ENCODE measurements at regions not wholly inside any gene's neighbourhood (a gene's known extent, or its start where the extent isn't known, plus 50 kb on each side); places are given as distances from the start of the nearest gene placed in this dataset.

DNA sequence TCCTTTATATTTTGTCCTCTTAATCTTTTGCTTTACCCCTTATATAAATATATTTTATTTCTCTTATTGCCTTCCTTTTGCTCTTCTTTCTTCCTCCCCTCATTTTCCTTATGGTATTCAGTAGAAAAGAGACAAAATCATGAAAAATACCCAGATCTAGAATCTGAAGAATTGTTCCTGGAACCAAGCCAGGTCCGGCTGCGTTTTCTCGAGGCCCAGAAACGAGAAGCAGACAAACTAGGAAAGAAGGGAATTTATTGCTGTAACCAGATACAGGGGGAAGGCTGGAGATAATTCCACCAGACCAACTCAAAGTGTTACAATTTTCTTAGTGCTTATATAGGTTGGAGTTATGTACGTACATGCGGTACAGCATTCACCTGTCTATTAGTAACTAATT lies 328.7 kb downstream of the GABRG1 start:
- no peak for DNase-seq (ENCODE audit: low read depth)

DNA sequence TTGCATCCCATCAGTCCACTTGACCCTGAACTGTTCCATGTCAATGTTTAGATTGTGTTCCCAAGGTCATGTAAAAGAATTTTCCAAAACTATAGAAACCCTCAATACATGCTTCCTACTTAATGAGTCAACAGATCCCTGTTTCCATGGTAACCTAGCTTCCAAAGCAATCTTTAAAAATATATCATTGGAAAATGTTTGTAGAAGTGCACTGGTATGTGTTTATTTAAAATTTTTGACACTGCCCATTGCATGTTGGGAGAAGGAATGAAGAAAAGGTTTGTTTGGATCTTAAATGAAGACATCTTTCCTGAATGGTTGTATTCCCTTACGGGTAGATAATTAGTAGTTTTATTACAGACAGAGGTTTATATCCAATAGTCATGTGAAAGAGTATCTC lies 345.3 kb downstream of the GABRG1 start:
- DNase-seq (ENCODE audit: low read depth), result no peak

DNA sequence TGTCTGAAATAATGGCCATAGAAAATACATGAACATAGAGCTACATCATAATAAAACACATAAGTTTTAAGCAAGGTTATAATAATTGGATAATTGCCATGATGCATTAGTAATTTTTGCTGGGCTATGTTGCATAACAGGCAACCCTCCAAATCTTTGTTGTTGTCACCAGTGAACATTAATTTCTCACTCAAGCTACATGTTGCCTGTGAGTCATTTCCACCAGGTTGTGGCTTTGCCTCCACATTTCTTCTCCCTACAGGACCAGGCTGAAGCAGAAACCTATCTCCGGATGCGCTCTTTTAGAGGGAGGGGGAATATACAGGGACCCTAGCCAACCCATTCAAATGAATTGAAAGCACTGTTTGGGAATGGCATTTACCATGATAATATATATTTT lies 347.7 kb downstream of the GABRG1 start:
- DNase-seq (ENCODE audit: low read depth), result peak; percentile 28

DNA sequence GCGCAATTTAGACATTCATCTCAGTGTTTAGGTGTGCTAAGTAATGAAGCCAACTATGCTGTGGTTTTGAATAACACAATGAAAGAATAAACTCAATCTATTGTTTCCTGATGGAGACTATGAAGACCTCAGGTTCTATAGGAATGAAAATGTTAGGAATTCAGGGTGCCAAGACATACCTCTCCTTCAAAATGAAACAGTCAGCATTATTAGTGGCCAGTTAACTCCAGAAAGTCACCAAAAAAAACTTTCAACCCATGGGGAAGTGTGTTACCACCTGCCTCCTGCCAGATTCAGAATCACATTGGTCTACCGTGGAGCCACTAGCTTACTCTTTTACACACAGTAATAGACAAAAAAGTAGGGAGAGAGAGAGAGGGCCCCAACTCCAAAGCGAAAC lies 352.9 kb downstream of the GABRG1 start:
- no peak for DNase-seq (ENCODE audit: low read depth)

DNA sequence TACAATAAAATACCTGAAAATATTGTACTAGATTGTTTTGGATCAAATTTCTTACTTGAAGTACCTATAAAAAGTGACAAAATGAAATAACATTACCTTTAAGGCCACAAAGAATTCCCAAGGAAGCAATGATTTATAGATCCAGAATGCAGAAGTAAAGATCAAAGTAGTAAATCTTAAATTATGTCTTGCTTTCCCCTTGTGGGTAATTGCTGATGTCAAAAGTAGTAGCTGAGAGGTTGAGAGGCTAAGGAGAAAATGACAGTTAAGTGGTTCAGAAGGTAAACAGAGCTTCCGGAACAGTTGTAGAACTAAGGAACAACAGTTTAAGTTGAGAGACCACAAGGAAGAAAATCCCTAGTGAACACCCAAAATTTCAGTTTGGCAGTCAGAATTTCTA lies 358.3 kb downstream of the GABRG1 start:
- no peak for DNase-seq (ENCODE audit: low read depth)

DNA sequence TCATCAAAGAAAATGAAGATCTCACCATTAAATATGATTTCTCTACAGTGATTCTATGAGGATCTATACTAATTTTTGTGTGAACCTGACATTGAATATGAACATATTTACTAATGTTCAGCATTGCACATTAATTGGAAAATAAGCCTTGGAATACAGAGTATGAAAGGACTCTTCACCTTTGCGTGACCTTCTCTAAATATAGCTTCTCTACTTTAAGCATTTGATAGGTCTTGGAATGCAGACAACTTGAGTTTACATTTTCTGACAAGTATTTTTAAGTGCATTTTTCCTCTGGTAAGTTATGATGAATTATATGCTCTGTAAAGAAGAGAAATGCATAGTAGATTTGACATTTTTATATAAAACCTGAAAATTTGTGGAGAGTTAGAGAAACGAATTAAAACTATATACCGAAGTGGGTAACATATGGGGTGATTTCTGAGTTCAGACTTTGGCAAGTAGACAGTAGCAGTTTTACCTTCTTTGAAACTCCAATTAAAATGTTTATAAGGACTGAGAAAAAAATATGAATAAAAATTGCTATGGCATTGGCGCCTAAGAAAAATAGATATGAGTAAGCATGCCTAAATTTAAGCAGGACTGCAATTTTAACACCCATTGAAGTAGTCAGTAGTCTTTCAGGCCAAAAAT lies 371.9 kb downstream of the GABRG1 start:
- DNase-seq (ENCODE audit: low read depth), result no peak

DNA sequence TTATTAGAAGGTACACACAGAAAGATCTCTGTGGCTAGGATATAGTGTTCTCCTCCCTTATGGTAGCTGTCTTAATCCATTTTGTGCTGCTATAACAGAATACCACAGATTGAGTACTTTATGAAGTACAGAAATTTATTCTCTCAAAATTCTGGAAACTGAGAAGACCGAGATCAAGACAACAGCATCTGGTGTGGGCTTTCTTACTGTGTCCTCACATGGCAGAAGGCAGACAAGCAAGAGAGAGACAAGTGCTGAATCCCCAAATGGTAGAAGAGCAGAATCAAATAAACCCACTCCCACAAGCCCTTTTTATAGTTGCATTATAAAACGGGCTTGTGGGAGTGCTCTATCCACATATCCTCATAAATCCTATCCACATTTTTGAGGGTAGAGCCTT lies 373.1 kb downstream of the GABRG1 start:
- no peak for DNase-seq (ENCODE audit: low read depth)

DNA sequence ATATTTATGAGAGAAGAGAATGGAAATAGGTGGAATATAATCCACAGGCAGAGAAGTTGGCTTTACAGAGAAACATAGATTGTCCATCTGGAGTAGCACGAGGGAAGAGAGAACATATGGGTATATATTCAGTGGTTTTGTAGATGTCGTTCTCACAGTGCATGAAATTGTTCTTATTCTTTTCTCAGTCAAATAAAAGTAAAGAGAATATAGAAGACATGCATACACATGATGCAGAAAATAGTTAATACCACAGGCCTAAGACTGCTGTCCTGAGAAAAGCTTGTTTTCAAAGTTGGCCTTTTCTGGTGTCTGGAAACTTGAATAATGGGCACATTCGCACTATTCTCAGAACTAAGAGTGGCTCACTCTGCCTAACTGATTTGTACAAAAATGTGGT lies 378.1 kb downstream of the GABRG1 start:
- DNase-seq (ENCODE audit: low read depth), result no peak

DNA sequence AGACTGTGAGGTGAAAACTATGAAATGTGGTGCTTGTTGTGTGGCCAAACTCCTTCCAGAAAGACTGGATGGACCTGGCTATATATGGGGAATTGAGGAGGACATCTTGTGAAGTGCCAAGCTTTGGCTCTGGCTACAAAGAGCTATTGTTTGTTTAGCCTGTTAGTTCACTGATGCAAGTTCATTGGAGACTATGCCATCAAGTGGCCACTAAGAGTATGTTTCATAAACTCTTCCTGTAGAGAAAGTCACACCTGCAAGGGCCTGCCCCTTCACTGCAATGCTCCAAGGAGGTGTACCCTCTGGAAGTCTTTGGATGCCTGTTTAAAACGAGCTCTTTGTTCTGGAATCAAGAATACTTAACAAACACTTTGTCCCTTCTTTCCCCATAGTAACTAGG lies 382.0 kb downstream of the GABRG1 start:
- DNase-seq (ENCODE audit: low read depth), result peak; percentile 28

DNA sequence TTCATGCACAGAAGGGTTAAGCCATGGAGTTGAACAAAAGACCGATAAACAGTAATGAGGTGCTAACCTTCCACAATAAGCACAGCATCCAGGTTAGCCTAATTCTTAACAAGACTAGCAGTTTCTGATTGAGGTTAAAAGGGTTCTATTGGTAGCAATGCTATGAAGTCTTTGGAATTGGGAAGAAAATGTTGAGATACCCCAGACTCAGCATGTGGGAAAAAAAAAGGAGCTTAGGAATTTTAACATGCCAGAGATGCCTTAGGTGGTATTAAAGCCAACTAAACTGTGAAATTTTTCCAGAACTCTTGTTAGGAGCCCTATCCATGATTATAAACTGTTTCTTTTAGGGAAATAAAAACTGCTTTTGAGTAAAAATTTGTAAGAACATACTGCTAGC lies 391.7 kb downstream of the GABRG1 start:
- DNase-seq (ENCODE audit: low read depth), result no peak

DNA sequence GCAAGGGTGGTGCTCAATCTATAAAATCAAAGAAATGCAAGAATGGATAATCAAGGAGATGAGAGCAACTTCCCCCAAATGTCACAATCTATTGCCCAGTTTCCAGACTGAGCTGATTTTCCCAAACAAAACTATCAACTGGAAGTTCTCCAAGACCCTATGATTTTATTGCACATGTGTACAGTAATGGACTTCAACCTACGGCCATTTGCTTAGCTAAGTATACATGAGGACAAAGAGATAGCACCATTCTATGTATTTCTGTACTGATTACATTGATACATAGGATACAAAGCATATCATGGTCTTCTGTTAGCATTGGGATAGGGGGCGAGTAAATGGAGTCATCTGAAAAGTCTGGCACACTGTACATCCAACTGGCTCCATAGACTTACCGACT lies 407.8 kb downstream of the GABRG1 start:
- DNase-seq (ENCODE audit: low read depth), result no peak

DNA sequence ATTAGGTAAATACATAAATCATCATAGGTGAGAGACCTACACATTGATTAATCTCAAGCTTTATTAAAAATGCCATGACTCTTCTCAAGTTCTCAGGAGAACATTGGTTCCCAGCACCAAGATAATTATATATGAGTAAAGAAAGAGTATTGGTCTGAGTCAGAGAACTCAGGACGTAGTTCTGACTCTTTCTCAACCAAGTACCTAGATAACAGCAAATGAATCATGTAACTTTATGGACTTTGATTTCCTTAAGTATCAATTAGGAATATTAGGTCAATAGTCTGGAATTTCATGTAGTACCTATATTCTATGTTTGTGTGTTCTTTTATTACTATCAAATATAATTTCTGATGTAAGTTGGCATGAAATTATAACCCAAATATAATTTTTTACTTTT lies 409.9 kb downstream of the GABRG1 start:
- DNase-seq (ENCODE audit: low read depth), result no peak

DNA sequence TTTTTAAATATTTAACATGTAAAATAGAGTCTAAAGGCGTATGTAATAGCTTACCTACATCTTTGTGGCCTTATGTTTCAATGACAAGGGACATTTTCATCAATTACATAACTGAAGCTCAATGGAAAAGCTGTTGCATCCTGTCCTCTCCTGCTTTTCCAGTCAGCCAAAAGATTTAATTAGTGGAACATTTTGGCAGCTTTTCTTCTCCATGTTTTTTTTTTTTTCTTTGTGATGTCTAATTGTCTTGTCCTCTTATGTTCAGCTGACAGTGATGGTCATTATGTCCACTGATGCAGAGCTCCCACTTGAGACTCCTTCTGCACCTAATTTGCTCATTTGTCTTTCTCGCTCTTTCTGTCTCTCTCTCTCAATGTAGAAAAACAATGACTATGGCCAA lies 422.2 kb downstream of the GABRG1 start:
- no peak for DNase-seq (ENCODE audit: low read depth)

DNA sequence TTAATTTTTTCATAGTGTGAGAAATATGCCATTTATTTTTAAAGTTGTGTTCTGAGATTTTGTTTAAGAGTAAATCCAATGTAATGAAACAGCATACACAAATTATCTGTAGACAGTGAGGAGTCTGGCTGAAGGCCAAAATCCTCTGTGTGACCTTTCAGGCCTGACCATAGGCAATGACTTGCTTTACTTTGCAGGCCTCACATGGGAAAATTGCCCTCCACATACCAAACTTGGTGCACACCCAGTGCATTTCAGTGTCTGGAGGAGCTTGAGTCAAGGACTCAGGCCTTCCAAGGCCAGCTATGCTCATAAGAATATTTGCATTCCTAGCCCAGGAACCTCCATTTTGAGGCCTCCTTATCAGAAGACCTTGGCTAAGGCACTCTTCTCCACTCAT lies 430.1 kb downstream of the GABRG1 start:
- DNase-seq (ENCODE audit: low read depth), result peak; percentile 17

DNA sequence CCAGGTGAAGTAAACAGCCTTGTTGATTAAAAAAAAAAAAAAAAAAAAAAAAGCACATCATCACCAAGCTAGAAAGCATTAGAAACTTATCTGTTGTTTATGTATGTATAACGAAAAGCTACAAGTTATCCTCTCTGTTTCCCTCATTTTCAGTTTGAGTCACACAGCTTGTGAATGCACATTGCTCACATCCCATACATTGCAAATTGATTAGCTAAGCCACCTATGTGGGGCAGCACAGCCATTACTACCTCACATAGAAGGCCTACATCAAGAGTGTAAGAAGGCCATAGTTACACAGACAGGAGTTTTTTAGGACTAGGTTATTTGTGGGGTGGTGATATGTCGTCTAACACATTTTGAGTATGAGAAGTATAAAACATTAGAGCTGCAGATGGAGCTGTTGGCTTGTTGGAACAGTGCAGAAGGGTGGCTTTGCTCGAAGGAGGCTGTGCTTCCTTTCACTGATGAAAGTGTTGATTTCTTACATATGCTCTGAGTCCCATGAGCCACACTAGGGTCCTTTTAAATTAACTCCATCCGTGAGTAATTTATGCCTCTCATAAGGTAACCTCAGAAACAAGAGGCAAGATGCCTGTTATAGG lies 431.6 kb downstream of the GABRG1 start:
- no peak for DNase-seq (ENCODE audit: low read depth)

DNA sequence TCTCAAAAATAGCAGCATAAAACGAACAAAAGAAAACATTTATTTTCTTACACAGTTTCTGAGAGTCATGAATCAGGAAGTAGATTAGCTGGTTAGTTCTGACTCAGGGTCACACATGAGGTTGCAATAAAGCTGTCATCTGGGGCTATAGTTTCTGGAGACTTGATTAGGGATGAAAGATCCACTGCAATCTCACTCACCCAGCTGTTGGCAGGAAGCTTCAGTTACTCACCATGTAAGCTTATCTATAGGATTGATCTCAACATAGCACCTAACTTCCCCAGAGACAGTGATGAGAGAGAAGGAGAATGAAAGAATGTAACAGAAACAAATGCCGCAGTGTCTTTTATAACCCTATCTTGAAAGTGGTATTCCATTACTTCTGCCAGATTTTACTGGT lies 435.5 kb downstream of the GABRG1 start:
- DNase-seq (ENCODE audit: low read depth), result no peak

DNA sequence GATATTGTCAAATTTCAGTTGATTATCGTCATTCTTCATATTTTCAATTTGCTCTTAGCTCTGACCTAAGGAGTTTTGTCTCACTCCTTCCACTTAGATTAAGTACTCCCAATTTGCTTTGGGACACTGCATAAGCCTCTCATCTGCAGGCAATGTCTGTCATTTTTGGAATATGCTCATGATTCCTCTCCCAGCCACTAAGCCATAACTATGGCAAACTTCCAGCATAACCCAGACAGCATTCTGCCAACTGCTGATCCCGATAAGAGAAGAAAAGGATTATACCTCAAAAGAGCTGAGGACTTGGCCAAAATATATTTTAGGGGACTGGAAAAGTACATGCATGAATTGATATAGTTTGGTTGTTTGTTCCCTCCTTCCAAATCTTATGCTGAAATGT lies 444.4 kb downstream of the GABRG1 start:
- DNase-seq (ENCODE audit: low read depth), result no peak

DNA sequence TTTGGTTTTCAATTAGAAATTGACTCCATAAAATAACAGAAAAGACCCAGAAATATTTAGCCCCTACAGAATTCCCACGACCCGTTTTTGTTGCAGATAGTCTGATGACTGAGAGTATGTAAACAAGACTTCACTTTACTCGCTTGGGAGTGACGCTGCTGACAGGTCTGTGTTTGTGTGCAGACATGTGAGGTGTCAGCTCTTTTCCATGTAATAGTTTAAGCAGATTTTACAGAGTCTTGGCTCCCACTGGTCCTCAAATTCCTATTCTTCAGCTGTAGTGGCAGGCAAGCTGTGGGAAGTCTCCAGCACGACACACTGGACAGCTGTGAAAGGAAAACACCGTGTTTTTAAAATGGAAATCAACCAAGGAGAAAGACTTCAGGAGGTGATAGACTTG lies 455.7 kb downstream of the GABRG1 start:
- DNase-seq (ENCODE audit: low read depth), result no peak

DNA sequence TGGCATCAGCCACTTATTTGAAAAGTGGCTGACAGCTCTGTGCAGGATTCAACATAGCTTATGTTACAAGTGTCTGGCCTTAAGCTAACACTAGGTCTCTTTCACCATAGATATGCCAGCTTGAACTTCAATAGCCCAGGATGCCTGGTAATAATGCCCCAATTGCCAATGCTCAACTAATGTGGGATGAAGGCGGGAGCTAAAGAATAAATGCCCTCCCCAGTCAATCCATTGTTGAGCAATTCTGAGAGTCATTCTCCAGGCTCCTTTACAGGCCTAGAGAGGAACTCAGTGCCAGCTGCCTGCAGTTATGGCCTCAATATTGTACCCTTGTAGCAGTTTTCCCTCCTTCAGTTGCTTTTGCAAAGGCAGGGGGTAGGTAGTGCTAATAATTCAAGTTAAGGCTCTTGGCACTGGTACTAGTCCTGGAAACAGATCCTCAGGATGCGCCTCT lies 460.2 kb downstream of the GABRG1 start:
- no peak for DNase-seq (ENCODE audit: low read depth)

DNA sequence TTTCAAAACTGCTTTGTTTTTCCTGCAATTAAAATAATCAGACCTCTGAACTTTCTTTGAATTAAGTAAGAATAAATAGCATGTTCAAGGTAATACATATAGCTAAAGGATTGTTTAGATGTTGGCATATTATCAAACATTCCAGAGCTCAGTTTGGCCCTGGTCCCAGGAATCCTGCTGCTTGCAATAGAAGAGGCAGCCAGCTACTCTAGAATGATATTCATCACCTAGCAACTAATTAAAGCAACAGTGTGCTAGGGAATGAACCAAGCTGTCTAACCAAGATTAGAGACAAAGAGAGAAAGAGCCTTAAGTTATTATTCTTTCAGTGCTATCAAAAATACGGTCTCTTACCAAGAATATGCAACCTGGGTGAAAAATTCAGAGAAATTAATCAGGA lies 460.9 kb downstream of the GABRG1 start:
- peak; percentile 74 for DNase-seq (ENCODE audit: low read depth)

DNA sequence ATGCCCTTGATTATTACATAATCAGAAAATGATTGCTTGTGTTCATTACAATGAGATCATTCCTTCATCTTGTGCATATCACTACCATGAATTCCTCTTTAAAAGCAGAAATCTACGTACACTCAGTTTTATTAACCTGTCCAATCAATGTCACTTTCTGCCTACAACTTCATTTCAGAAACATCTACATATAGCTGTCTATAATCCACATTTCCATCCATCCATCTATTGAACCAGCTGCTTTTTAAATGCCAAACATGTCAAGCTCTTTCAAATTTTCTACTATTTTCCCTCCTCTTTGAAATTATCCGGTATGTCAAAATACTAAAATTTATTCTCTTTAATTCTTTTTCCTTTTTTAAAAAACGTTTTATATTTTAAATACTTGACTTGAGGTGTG lies 462.0 kb downstream of the GABRG1 start:
- DNase-seq (ENCODE audit: low read depth), result no peak

DNA sequence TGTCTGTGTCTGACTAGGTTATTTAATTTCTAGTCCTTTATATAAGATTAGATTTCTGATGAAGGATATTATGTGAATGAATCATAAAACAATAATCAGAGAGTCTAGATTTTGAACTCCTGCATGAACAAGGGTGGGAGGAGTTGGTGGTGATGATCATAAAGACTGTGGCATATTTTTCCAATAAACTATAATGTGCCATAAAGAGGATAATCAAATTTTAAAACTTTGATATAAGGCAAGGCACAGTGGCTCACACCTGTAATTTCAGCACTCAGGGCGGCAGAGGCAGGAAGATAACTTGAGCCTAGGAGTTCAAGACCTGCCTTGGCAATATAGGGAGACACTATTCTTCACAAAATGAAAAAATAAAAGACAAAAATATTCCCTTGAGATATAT lies 473.3 kb downstream of the GABRG1 start:
- DNase-seq (ENCODE audit: low read depth), result no peak

DNA sequence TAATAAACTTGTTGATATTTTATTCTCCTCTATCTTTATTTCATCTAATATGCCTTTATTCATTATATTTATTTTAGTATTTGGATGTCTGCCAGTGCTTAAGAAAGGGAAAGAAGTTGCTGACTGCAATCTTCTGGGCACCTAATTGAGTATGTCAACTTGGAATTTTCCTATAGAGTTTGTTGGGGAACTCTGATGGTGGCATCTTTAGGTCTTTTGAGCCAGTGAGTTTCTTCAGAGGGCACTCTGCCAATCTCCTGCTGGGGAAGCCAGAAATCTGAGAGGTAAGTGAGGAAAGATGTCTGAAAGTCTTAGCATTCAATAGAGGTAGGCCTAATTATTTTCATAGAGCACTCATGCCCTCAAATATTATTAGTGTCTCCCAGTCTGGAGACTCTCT lies 475.0 kb downstream of the GABRG1 start:
- no peak for DNase-seq (ENCODE audit: low read depth)

DNA sequence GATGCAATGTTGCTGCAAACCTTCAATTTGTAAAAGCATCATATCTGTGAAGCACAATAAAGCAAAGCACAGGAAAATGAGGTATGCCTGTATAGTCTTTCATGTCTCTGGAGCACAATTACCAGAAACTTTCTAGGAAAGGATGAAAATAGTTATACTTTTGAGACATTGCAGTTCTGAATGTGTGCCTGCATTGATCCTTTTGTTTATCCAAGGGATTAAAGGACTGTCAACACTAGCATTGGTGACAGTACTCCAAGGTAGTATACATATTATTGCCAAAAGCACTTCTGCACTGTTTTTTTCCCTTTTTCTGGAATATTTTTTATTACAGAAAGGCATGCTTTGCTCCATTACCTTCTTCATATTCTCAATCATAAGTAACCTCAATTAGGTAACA lies 476.0 kb downstream of the GABRG1 start:
- no peak for DNase-seq (ENCODE audit: low read depth)

Measured in HT1080 (cell line).